Ascending aorta (tissue), 2 donors: ENCODE measurements at regions not wholly inside any gene's neighbourhood (a gene's known extent, or its start where the extent isn't known, plus 50 kb on each side); places are given as distances from the start of the nearest gene placed in this dataset.

Experiments used
- DNase-seq, 2 donors: peaks; one replicate each; pipeline ENCODE4 v3.0.0-alpha.2; 2019; ENCODE audit warnings: low spot score in 2 of 2
- H3K27ac ChIP-seq, 2 donors: fragments of 200-600 bp; sonication (generic); one replicate each; pipeline ENCODE4 v1.5.1; 2016 to 2017; ENCODE audit warnings: mild to moderate bottlenecking in 1 of 2
- H3K27me3 ChIP-seq: fragments of 200-600 bp; sonication (generic); one replicate; pipeline ENCODE4 v1.5.1; 2017
- H3K36me3 ChIP-seq, 2 donors: fragments of 200-600 bp; sonication (generic); one replicate each; pipeline ENCODE4 v1.5.1; 2016
- H3K4me1 ChIP-seq, 2 donors: fragments of 200-600 bp; sonication (generic); one replicate each; pipeline ENCODE4 v1.5.1; 2016 to 2017; ENCODE audit warnings: mild to moderate bottlenecking in 1 of 2
- H3K4me3 ChIP-seq, 2 donors: fragments of 200-600 bp; sonication (generic); one replicate each; pipeline ENCODE4 v1.5.1; 2016 to 2017; ENCODE audit warnings: mild to moderate bottlenecking in 1 of 2
- H3K9me3 ChIP-seq, 2 donors: fragments of 200-600 bp; sonication (generic); one replicate each; pipeline ENCODE4 v1.5.1; 2016
- CTCF ChIP-seq, 3 experiments: fragments of 200-600 bp in 2 of 3; fragments of 450-650 bp in 1 of 3; sonication (generic) in 2 of 3; IDR thresholded peaks; one replicate each; pipeline ENCODE4 v1.5.1; 2016 to 2019; ENCODE audit warnings: antibody characterized with exemption in 3 of 3, mild to moderate bottlenecking in 1 of 3, moderate library complexity in 1 of 3
- intact Hi-C: fragments of 100-400 bp; cut with DNase I; formaldehyde crosslinking; loops from one replicate; pipeline ENCODE4 v1.15.1; 2023

GRCh38 chr11:8826139-8826786, 84.7 kb upstream of the AKIP1 start:
- TF ChIP-seq CTCF (IDR thresholded peaks at IDR 0.05), result no peak
- Histone ChIP-seq H3K27me3 (no peaks in the 10 kb centered on the region), H3K27ac (no peak overlapping the region), H3K4me3 (no peak overlapping the region), H3K9me3 (no peaks in the 10 kb centered on the region), H3K4me1 (no peaks in the 10 kb centered on the region), H3K36me3 (no peaks in the 10 kb centered on the region)
- intact Hi-C loops, result no loop called here
- no peak for DNase-seq

- no peak for DNase-seq
- no peaks in the 10 kb centered on the region for H3K27me3 ChIP-seq
- H3K9me3 ChIP-seq, result no peaks in the 10 kb centered on the region
- no peaks in the 10 kb centered on the region for H3K36me3 ChIP-seq
- H3K27ac ChIP-seq, result no peak overlapping the region
- intact Hi-C loops, result no loop called here
- no peak overlapping the region for H3K4me3 ChIP-seq
- no peaks in the 10 kb centered on the region for H3K4me1 ChIP-seq
- TF ChIP-seq CTCF (IDR thresholded peaks at IDR 0.05), result no peak
These were observed 84.0 kb upstream of the AKIP1 start for GRCh38 chr11:8826901-8827560.

GRCh38 chr11:8828046-8828445, 82.9 kb upstream of the AKIP1 start:
- no peaks in the 10 kb centered on the region for H3K4me1 ChIP-seq
- intact Hi-C loops, result no loop called here
- no peaks in the 10 kb centered on the region for H3K9me3 ChIP-seq
- H3K27me3 ChIP-seq, result no peaks in the 10 kb centered on the region
- no peak overlapping the region for H3K27ac ChIP-seq
- no peak overlapping the region for H3K4me3 ChIP-seq
- TF ChIP-seq CTCF (IDR thresholded peaks at IDR 0.05), result no peak
- H3K36me3 ChIP-seq, result no peaks in the 10 kb centered on the region
- DNase-seq, result no peak

- Histone ChIP-seq H3K36me3 (no peaks in the 10 kb centered on the region), H3K4me3 (no peak overlapping the region), H3K4me1 (no peaks in the 10 kb centered on the region), H3K27ac (no peak overlapping the region), H3K27me3 (no peaks in the 10 kb centered on the region), H3K9me3 (no peaks in the 10 kb centered on the region)
- intact Hi-C loops, result no loop called here
- DNase-seq, result no peak
- TF ChIP-seq CTCF (IDR thresholded peaks at IDR 0.05), result no peak
These were observed 82.2 kb upstream of the AKIP1 start for GRCh38 chr11:8828580-8829361.

GRCh38 chr11:8829556-8829955, 81.4 kb upstream of the AKIP1 start:
- no peak for DNase-seq
- H3K27me3 ChIP-seq, result no peaks in the 10 kb centered on the region
- no peaks in the 10 kb centered on the region for H3K9me3 ChIP-seq
- H3K36me3 ChIP-seq, result no peaks in the 10 kb centered on the region
- no peaks in the 10 kb centered on the region for H3K4me1 ChIP-seq
- H3K4me3 ChIP-seq, result no peak overlapping the region
- no peak for TF ChIP-seq CTCF (IDR thresholded peaks at IDR 0.05)
- intact Hi-C loops, result no loop called here
- H3K27ac ChIP-seq, result no peak overlapping the region
